ENCODE measurements at regions not wholly inside any gene's neighbourhood (a gene's known extent, or its start where the extent isn't known, plus 50 kb on each side); places are given as distances from the start of the nearest gene placed in this dataset.

GRCh38 chr6:137806914-137807682 lies 60.0 kb upstream of the TNFAIP3 start:
- no peaks in the 10 kb centered on the region for H3F3A ChIP-seq (replicated peaks; ENCODE audit: insufficient read depth)
- no peak overlapping the region for H2AFZ ChIP-seq (ENCODE audit: low read depth)
- H3K9ac ChIP-seq, result no peak overlapping the region
- DNase-seq, result no peak
- no peaks in the 10 kb centered on the region for H3K79me2 ChIP-seq (ENCODE audit: insufficient read depth)
- 32% methylated on average over 5 of the region's 5 CpGs for WGBS (ENCODE audit: low lambda C conversion rate)
- no peaks in the 10 kb centered on the region for H3K9me2 ChIP-seq
- no peaks in the 10 kb centered on the region for H4K20me1 ChIP-seq (ENCODE audit: insufficient read depth)
- no peaks in the 10 kb centered on the region; a peak in 1 of 4 replicates for H3K4me1 ChIP-seq (ENCODE audit: control insufficient read depth in 1 of 2, insufficient read depth in 2 of 2, low read depth in 1 of 2, low read length in 1 of 2)
- H3K9me3 ChIP-seq, result no peaks in the 10 kb centered on the region
- H3K27me3 ChIP-seq (ENCODE audit: insufficient read depth), result no peaks in the 10 kb centered on the region; the same call in 1 of the 2 replicates
- POLR2A ChIA-PET, result no interaction called here
- CTCF ChIA-PET, result no interaction called here
- TF ChIP-seq TAF1 (IDR thresholded peaks at IDR 0.05; ENCODE audit: borderline replicate concordance, low read depth, low read length) (no peak), SMC3 (IDR thresholded peaks at IDR 0.05; ENCODE audit: low read depth, low read length) (no peak), GATA2 (CRISPR knock-in tag; IDR thresholded peaks at IDR 0.05) (no peak)
- no peak overlapping the region for H3K4me3 ChIP-seq (ENCODE audit: low read depth in 2 of 2, low read length in 1 of 2)
- H3K27ac ChIP-seq (ENCODE audit: low read depth in 2 of 2, low read length in 1 of 2), result no peak overlapping the region
- no peaks in the 10 kb centered on the region for H3K36me3 ChIP-seq (replicated peaks in 1 of 2; ENCODE audit: control insufficient read depth in 1 of 2, insufficient read depth in 2 of 2, low read length in 1 of 2)
- no peak overlapping the region for H3K4me2 ChIP-seq

GRCh38 chr6:137808191-137808590 lies 58.9 kb upstream of the TNFAIP3 start:
- Histone ChIP-seq H3K9ac (no peak overlapping the region), H3K4me2 (no peak overlapping the region), H3K9me2 (no peaks in the 10 kb centered on the region), H3K27me3 (ENCODE audit: insufficient read depth) (no peaks in the 10 kb centered on the region; the same call in 1 of the 2 replicates), H4K20me1 (ENCODE audit: insufficient read depth) (no peaks in the 10 kb centered on the region), H3K4me1 (ENCODE audit: control insufficient read depth in 1 of 2, insufficient read depth in 2 of 2, low read depth in 1 of 2, low read length in 1 of 2) (no peaks in the 10 kb centered on the region; a peak in 1 of 4 replicates), H2AFZ (ENCODE audit: low read depth) (no peak overlapping the region), H3K9me3 (no peaks in the 10 kb centered on the region), H3K79me2 (ENCODE audit: insufficient read depth) (no peaks in the 10 kb centered on the region), H3K27ac (ENCODE audit: low read depth in 2 of 2, low read length in 1 of 2) (no peak overlapping the region), H3F3A (replicated peaks; ENCODE audit: insufficient read depth) (no peaks in the 10 kb centered on the region), H3K4me3 (ENCODE audit: low read depth in 2 of 2, low read length in 1 of 2) (no peak overlapping the region), H3K36me3 (replicated peaks in 1 of 2; ENCODE audit: control insufficient read depth in 1 of 2, insufficient read depth in 2 of 2, low read length in 1 of 2) (no peaks in the 10 kb centered on the region)
- TF ChIP-seq YY1 (IDR thresholded peaks at IDR 0.05; ENCODE audit: low read depth) (no peak), MXI1 (IDR thresholded peaks at IDR 0.05; ENCODE audit: low read depth, low read length) (no peak), RFX5 (IDR thresholded peaks at IDR 0.05; ENCODE audit: low read length) (no peak), FOSL2 (IDR thresholded peaks at IDR 0.05; ENCODE audit: borderline replicate concordance, low read depth) (no peak), EZH2phosphoT487 (IDR thresholded peaks at IDR 0.05; ENCODE audit: borderline replicate concordance, low read depth) (no peak), USF1 (IDR thresholded peaks at IDR 0.05; ENCODE audit: borderline replicate concordance, low read depth) (no peak), MEF2A (IDR thresholded peaks at IDR 0.05; ENCODE audit: borderline replicate concordance, low read depth) (no peak), FOXM1 (IDR thresholded peaks at IDR 0.05; ENCODE audit: low read depth) (no peak), RXRA (IDR thresholded peaks at IDR 0.05; ENCODE audit: borderline replicate concordance, low read depth) (no peak), CTCF (IDR thresholded peaks at IDR 0.05) (no peak), RCOR1 (IDR thresholded peaks at IDR 0.05; ENCODE audit: low read length) (no peak), GATA2 (CRISPR knock-in tag; IDR thresholded peaks at IDR 0.05) (no peak), GABPA (IDR thresholded peaks at IDR 0.05; ENCODE audit: low read depth) (no peak), EP300 (IDR thresholded peaks at IDR 0.05; ENCODE audit: borderline replicate concordance in 1 of 2, low read depth in 1 of 2, low read length in 1 of 2) (no peak), ELF1 (IDR thresholded peaks at IDR 0.05) (no peak)
- POLR2A ChIA-PET, result no interaction called here
- no peak for DNase-seq
- CTCF ChIA-PET, result no interaction called here

Measured in SK-N-SH (cell line).